GM12878 (cell line): ENCODE measurements at regions not wholly inside any gene's neighbourhood (a gene's known extent, or its start where the extent isn't known, plus 50 kb on each side); places are given as distances from the start of the nearest gene placed in this dataset.

ENCODE experiments used
- ATAC-seq: fragments of 200-7000 bp; cut with Tn5 transposase; 3 replicates; pipeline ENCODE4 v1.9.1; 2020; ENCODE audit warnings: mild to moderate bottlenecking, moderate library complexity
- BruUV-seq: library from RNA; stranded (reverse); fragments of 400-500 nt; replicated peaks from 2 replicates; lab custom pipeline; 2021; lab: Mats Ljungman, UMichigan
- CTCF ChIA-PET: fragments of 300-600 bp; sonication (Branson Sonifier 250); formaldehyde crosslinking; extraction: SDS; loops from one replicate; lab custom pipeline; 2021; ENCODE audit warnings: inconsistent platforms; lab: Yijun Ruan, JAX
- POLR2A ChIA-PET: fragments of 350-600 bp; formaldehyde crosslinking; extraction: SDS; loops from one replicate; lab custom pipeline; 2021; ENCODE audit warnings: inconsistent platforms; lab: Charles Lee
- RAD21 ChIA-PET: fragments of 300-600 bp; sonication (Branson Sonifier 250); formaldehyde crosslinking; loops from one replicate; lab custom pipeline; 2023; ENCODE audit warnings: antibody characterized with exemption; ENCODE audit not compliant: unreplicated experiment; lab: Charles Lee
- SMC1A ChIA-PET: fragments of 300-600 bp; sonication (Branson Sonifier 250); formaldehyde crosslinking; loops from one replicate; lab custom pipeline; 2023; ENCODE audit not compliant: unreplicated experiment, uncharacterized antibody; lab: Charles Lee
- DNase-seq: peaks from one replicate; pipeline ENCODE4 v3.0.0-alpha.2; 2011; ENCODE audit warnings: low read depth, low spot score
- FAIRE-seq: peaks from 3 replicates; lab custom pipeline; 2011; peaks lifted over from hg19 to GRCh38; lab: Jason Lieb, UNC
- H2AFZ ChIP-seq: 2 replicates; pipeline ENCODE4 v1.6.0; 2011; ENCODE audit warnings: low read depth, low read length, control low read depth; ENCODE audit not compliant: control insufficient read depth
- H3K27ac ChIP-seq: 2 replicates; pipeline ENCODE4 v1.5.1; 2011; ENCODE audit warnings: control low read depth; ENCODE audit not compliant: control insufficient read depth, insufficient read depth
- H3K27me3 ChIP-seq, 2 experiments: replicated peaks in 1 of 2; 2 replicates each; pipeline versions ENCODE4 v1.6.0 to v1.6.1; 2011; ENCODE audit warnings: low read length in 1 of 2; ENCODE audit not compliant: control insufficient read depth in 2 of 2, insufficient read depth in 2 of 2
- H3K36me3 ChIP-seq, 2 experiments: 2 replicates each; pipeline ENCODE4 v1.5.1; 2011; ENCODE audit warnings: low read length in 1 of 2; ENCODE audit not compliant: control insufficient read depth in 2 of 2, insufficient read depth in 2 of 2
- H3K4me1 ChIP-seq: 2 replicates; pipeline ENCODE4 v1.6.1; 2011; ENCODE audit warnings: mild to moderate bottlenecking, low read length, moderate library complexity, mixed read lengths; ENCODE audit not compliant: control insufficient read depth, insufficient read depth
- H3K4me2 ChIP-seq: 2 replicates; pipeline ENCODE4 v1.6.0; 2011; ENCODE audit warnings: control low read depth; ENCODE audit not compliant: control insufficient read depth, insufficient read depth
- H3K4me3 ChIP-seq: fragments of 200-600 bp; sonication (generic); 2 replicates; pipeline ENCODE4 v1.5.1; 2016
- H3K79me2 ChIP-seq: 2 replicates; pipeline ENCODE4 v1.6.0; 2011; ENCODE audit warnings: low read length; ENCODE audit not compliant: control insufficient read depth, insufficient read depth
- H3K9ac ChIP-seq: 2 replicates; pipeline ENCODE4 v1.8.0; 2011; ENCODE audit warnings: low read length, control low read depth, mixed read lengths; ENCODE audit not compliant: control insufficient read depth, insufficient read depth
- H3K9me3 ChIP-seq: replicated peaks from 3 replicates; pipeline ENCODE4 v1.5.1; 2011; ENCODE audit warnings: mild to moderate bottlenecking, low read length; ENCODE audit not compliant: control insufficient read depth, insufficient read depth
- H4K20me1 ChIP-seq: 2 replicates; pipeline ENCODE4 v1.6.0; 2011; ENCODE audit not compliant: control insufficient read depth, insufficient read depth
- ASH2L ChIP-seq: fragments of 300-600, 200-600 bp; sonication (generic); IDR thresholded peaks from 2 replicates; pipeline ENCODE4 v1.6.1; 2017; ENCODE audit warnings: low read depth, mild to moderate bottlenecking, borderline replicate concordance
- CBX3 ChIP-seq: fragments of 200-600 bp; sonication (generic); IDR thresholded peaks from 2 replicates; pipeline ENCODE4 v1.6.1; 2016; ENCODE audit warnings: low read depth, borderline replicate concordance
- CTCF ChIP-seq, 3 experiments: IDR thresholded peaks in 2 of 3; conservative IDR thresholded peaks in 1 of 3; 2 replicates each; pipeline ENCODE4 v1.5.1; 2011; ENCODE audit warnings: low read depth in 3 of 3, low read length in 3 of 3, mild to moderate bottlenecking in 3 of 3, control low read depth in 2 of 3, moderate library complexity in 2 of 3, inconsistent platforms in 1 of 3, mixed read lengths in 1 of 3; ENCODE audit not compliant: control insufficient read depth in 2 of 3, insufficient read depth in 1 of 3; ENCODE audit errors: extremely low read depth in 1 of 3
- EGR1 ChIP-seq, 2 experiments: IDR thresholded peaks; 1 replicate in 1 of 2; 2 replicates in 1 of 2; pipeline ENCODE4 v1.6.1; 2011 to 2012; ENCODE audit warnings: low read depth in 2 of 2, low read length in 2 of 2, borderline replicate concordance in 1 of 2, mild to moderate bottlenecking in 1 of 2, moderate library complexity in 1 of 2
- EZH2 ChIP-seq: IDR thresholded peaks from 2 replicates; pipeline ENCODE4 v1.6.1; 2012; ENCODE audit warnings: low read depth, mild to moderate bottlenecking, control low read depth, inconsistent platforms, low read length, borderline replicate concordance; ENCODE audit not compliant: control insufficient read depth
- MTA3 ChIP-seq: IDR thresholded peaks from 2 replicates; pipeline ENCODE4 v1.6.1; 2012; ENCODE audit warnings: low read length, inconsistent platforms, borderline replicate concordance
- NFIC ChIP-seq: IDR thresholded peaks from 2 replicates; pipeline ENCODE4 v1.6.1; 2012; ENCODE audit warnings: low read depth, mild to moderate bottlenecking, inconsistent platforms, low read length, moderate library complexity
- NFXL1 ChIP-seq: fragments of 450-650 bp; IDR thresholded peaks from 2 replicates; pipeline ENCODE4 v1.6.1; 2017; ENCODE audit warnings: antibody characterized with exemption, mild to moderate bottlenecking, borderline replicate concordance
- NFYB ChIP-seq: IDR thresholded peaks from 2 replicates; pipeline ENCODE4 v1.6.1; 2011; ENCODE audit warnings: low read depth, mild to moderate bottlenecking, low read length, improper control_type of control experiment, moderate library complexity; ENCODE audit not compliant: insufficient read depth
- NR2F1 ChIP-seq: fragments of 450-650 bp; conservative IDR thresholded peaks from 2 replicates; pipeline ENCODE4 v1.6.1; 2017; ENCODE audit warnings: mild to moderate bottlenecking
- RCOR1 ChIP-seq: conservative IDR thresholded peaks from 2 replicates; pipeline ENCODE4 v1.6.1; 2012; ENCODE audit warnings: low read depth, low read length, improper control_type of control experiment
- SP1 ChIP-seq: IDR thresholded peaks from one replicate; pipeline ENCODE4 v1.6.1; 2011; ENCODE audit warnings: low read depth, low read length
- STAT1 ChIP-seq: fragments of 450-650 bp; conservative IDR thresholded peaks from 2 replicates; pipeline ENCODE4 v1.6.1; 2014; ENCODE audit warnings: antibody characterized with exemption, mild to moderate bottlenecking
- SUZ12 ChIP-seq: fragments of 200-600 bp; sonication (generic); IDR thresholded peaks from one replicate; pipeline ENCODE4 v1.6.1; 2018; ENCODE audit warnings: antibody characterized with exemption, mild to moderate bottlenecking; ENCODE audit not compliant: unreplicated experiment
- WGBS: methylation state at CpG from one replicate; pipeline ENCODE4 v1.1.6; 2016; ENCODE audit warnings: low lambda C conversion rate; ENCODE audit not compliant: insufficient replicate concordance, insufficient coverage; ENCODE audit errors: missing lambda C conversion rate; 5-methylcytosine and 5-hydroxymethylcytosine counted together
- in situ Hi-C: fragments of 300-500 bp; cut with MboI; formaldehyde crosslinking; loops from 9 replicates; pipeline ENCODE4 v1.14.3; 2018; ENCODE audit warnings: mixed read lengths
- intact Hi-C: fragments of 100-400 bp; cut with micrococcal nuclease; formaldehyde crosslinking; loops from one replicate; pipeline ENCODE4 v1.14.2; 2022; ENCODE audit not compliant: unreplicated experiment
- TF ChIP-seq, protein P1 (sequence below): fragments of 450-650 bp; IDR thresholded peaks from 2 replicates; pipeline ENCODE4 v1.6.1; 2014; ENCODE audit warnings: mild to moderate bottlenecking

DNA sequence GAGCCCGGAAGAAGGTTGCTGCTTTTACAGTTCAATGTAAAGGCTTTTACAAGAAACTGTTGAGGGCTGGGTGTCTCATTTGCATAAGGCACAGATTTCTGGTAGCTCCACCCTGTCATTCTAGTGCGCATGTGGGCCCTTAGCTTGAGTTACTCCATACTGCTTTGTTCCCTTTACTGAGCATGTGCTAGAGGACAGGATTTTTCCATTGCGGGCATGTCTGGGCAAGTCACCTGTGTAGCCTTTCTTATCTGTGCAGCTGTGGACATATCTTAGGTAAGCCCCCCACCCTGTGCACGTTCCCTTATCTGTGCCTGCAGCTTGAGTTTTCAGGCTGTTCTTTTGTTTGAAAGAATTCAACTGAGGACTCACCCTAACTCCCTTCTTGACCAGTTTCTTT is 56.2 kb upstream of the ARHGAP5 start:
- no peak overlapping the region for H3K4me3 ChIP-seq
- SMC1A ChIA-PET: no interaction called here
- DNase-seq (no peak), ATAC-seq (no peak), FAIRE-seq (no peak)
- BruUV-seq: no TSS peak
- 57% methylated on average over 4 of the region's 4 CpGs for WGBS
- intact Hi-C loops: no loop called here
- no peaks in the 10 kb centered on the region for H3K27me3 ChIP-seq
- H3K79me2 ChIP-seq: no peaks in the 10 kb centered on the region
- in situ Hi-C loops: no loop called here
- POLR2A ChIA-PET: no interaction called here
- CTCF ChIA-PET: no interaction called here
- no peak overlapping the region for H2AFZ ChIP-seq
- no peak overlapping the region for H3K4me2 ChIP-seq
- H3K4me1 ChIP-seq: no peaks in the 10 kb centered on the region
- H3K27ac ChIP-seq: no peak overlapping the region
- H3K9me3 ChIP-seq: no peaks in the 10 kb centered on the region; the same call in 2 of the 3 replicates
- RAD21 ChIA-PET: no interaction called here
- H4K20me1 ChIP-seq: no peaks in the 10 kb centered on the region
- no peak overlapping the region for H3K9ac ChIP-seq
- no peaks in the 10 kb centered on the region for H3K36me3 ChIP-seq
- no peak for TF ChIP-seq CBX3
- no peak for TF ChIP-seq ASH2L
- TF ChIP-seq, protein P1, sequence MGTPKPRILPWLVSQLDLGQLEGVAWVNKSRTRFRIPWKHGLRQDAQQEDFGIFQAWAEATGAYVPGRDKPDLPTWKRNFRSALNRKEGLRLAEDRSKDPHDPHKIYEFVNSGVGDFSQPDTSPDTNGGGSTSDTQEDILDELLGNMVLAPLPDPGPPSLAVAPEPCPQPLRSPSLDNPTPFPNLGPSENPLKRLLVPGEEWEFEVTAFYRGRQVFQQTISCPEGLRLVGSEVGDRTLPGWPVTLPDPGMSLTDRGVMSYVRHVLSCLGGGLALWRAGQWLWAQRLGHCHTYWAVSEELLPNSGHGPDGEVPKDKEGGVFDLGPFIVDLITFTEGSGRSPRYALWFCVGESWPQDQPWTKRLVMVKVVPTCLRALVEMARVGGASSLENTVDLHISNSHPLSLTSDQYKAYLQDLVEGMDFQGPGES: no peak
- TF ChIP-seq CTCF (IDR thresholded peaks at IDR 0.05 in 2 of 3, conservative IDR thresholded peaks at IDR 0.05 in 1 of 3; ENCODE audit: control insufficient read depth in 2 of 3, extremely low read depth in 1 of 3, insufficient read depth in 1 of 3, low read depth in 3 of 3, low read length in 3 of 3): no peak
- TF ChIP-seq MTA3: no peak
- TF ChIP-seq NFYB: no peak
- no peak for TF ChIP-seq STAT1
- TF ChIP-seq EGR1 (IDR thresholded peaks at IDR 0.05; ENCODE audit: borderline replicate concordance in 1 of 2, low read depth in 2 of 2, low read length in 2 of 2): no peak
- no peak for TF ChIP-seq NFXL1
- no peak for TF ChIP-seq SP1
- TF ChIP-seq RCOR1: no peak
- TF ChIP-seq NR2F1: no peak
- TF ChIP-seq NFIC: no peak
- TF ChIP-seq EZH2: no peak
- TF ChIP-seq SUZ12: no peak
- TF ChIP-seq, all 136 proteins: peak for 0
